ENCODE measurements at regions not wholly inside any gene's neighbourhood (a gene's known extent, or its start where the extent isn't known, plus 50 kb on each side); places are given as distances from the start of the nearest gene placed in this dataset.

DNA sequence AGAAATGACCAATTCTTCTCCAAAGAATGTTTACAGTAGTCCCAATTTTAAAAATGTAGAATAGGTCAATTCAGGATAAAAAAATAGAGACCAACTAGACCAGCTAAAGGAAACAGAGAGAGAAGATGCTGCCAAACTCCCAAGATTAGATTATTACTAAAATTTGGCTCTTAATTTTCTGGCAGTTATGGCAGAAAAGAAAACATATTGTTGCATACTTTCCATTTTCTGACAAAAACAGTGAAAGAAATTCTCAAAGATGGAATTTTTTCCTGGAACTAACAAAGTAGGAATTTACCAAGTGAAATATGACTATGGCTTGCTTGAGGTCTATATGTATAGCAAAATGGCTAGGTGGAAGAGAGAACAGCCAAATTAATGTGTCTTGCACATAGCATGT, 138.3 kb upstream of the STK17B start:
- H3K9me3 ChIP-seq (replicated peaks; ENCODE audit: control insufficient read depth, insufficient read depth, low read length): no peaks in the 10 kb centered on the region
- peaks cover 4% of the 10 kb centered on the region for H3K79me2 ChIP-seq (ENCODE audit: control insufficient read depth, insufficient read depth, low read length)
- no peak for FAIRE-seq
- intact Hi-C loops (cut with micrococcal nuclease): no loop called here
- no peak for DNase-seq (ENCODE audit: low read depth, low spot score)
- no TSS peak for BruUV-seq (replicated peaks)
- H3K9me1 ChIP-seq (replicated peaks; ENCODE audit: control insufficient read depth, extremely low read depth, insufficient read depth, low read length): no peaks in the 10 kb centered on the region
- no peak for TF ChIP-seq JUN (IDR thresholded peaks at IDR 0.05; ENCODE audit: borderline replicate concordance, insufficient read depth, insufficient read length, low read depth)
- TF ChIP-seq POLR2AphosphoS5 (IDR thresholded peaks at IDR 0.05; ENCODE audit: insufficient read depth, low read depth, low read length): no peak
- no peak for TF ChIP-seq EZH2 (IDR thresholded peaks at IDR 0.05; ENCODE audit: borderline replicate concordance, low read depth, low read length, severe bottlenecking)
- TF ChIP-seq, protein P1, sequence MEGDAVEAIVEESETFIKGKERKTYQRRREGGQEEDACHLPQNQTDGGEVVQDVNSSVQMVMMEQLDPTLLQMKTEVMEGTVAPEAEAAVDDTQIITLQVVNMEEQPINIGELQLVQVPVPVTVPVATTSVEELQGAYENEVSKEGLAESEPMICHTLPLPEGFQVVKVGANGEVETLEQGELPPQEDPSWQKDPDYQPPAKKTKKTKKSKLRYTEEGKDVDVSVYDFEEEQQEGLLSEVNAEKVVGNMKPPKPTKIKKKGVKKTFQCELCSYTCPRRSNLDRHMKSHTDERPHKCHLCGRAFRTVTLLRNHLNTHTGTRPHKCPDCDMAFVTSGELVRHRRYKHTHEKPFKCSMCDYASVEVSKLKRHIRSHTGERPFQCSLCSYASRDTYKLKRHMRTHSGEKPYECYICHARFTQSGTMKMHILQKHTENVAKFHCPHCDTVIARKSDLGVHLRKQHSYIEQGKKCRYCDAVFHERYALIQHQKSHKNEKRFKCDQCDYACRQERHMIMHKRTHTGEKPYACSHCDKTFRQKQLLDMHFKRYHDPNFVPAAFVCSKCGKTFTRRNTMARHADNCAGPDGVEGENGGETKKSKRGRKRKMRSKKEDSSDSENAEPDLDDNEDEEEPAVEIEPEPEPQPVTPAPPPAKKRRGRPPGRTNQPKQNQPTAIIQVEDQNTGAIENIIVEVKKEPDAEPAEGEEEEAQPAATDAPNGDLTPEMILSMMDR (IDR thresholded peaks at IDR 0.05; ENCODE audit: extremely low read depth in 1 of 2, insufficient read depth in 1 of 2, low read depth in 1 of 2, low read length in 2 of 2): no peak
- TF ChIP-seq, protein P2, sequence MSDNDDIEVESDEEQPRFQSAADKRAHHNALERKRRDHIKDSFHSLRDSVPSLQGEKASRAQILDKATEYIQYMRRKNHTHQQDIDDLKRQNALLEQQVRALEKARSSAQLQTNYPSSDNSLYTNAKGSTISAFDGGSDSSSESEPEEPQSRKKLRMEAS (IDR thresholded peaks at IDR 0.05; ENCODE audit: insufficient read depth, insufficient read length): no peak
- no peak for TF ChIP-seq MYC (IDR thresholded peaks at IDR 0.05; ENCODE audit: low read depth, low read length)
- no peak for TF ChIP-seq GATA2 (IDR thresholded peaks at IDR 0.05; ENCODE audit: insufficient read depth, insufficient read length, low read depth, low read length)
- no peak for TF ChIP-seq FOS (IDR thresholded peaks at IDR 0.05; ENCODE audit: borderline replicate concordance, insufficient read depth, low read length)
- TF ChIP-seq POLR2A (IDR thresholded peaks at IDR 0.05; ENCODE audit: low read depth, low read length): no peak
- peaks cover 14 to 42% of the 10 kb centered on the region in 2 experiments for H3K36me3 ChIP-seq (ENCODE audit: control insufficient read depth in 2 of 2, extremely low read depth in 1 of 2, insufficient read depth in 2 of 2, low read length in 2 of 2)
- no peak overlapping the region for H3K4me2 ChIP-seq (ENCODE audit: insufficient read depth, low read length)
- POLR2A ChIA-PET: no interaction called here
- H3K4me3 ChIP-seq (replicated peaks in 1 of 3; ENCODE audit: insufficient read depth in 1 of 3, low read depth in 1 of 3, low read length in 3 of 3): no peak overlapping the region
- H3K4me1 ChIP-seq (ENCODE audit: control insufficient read depth, extremely low read depth, insufficient read depth, low read length): no peaks in the 10 kb centered on the region
- CTCF ChIA-PET: no interaction called here
- no peak overlapping the region for H3K27ac ChIP-seq (ENCODE audit: insufficient read depth, low read depth, low read length)
- no peak overlapping the region for H2AFZ ChIP-seq (ENCODE audit: low read depth, low read length)
- H4K20me1 ChIP-seq (replicated peaks; ENCODE audit: control insufficient read depth, extremely low read depth, insufficient read depth, low read length): no peaks in the 10 kb centered on the region
- dilution Hi-C loops (cut with MboI; ENCODE audit: extremely low pct_ligation_motif_present, low sequenced_read_pairs): no loop called here
- no peak overlapping the region for H3K9ac ChIP-seq (replicated peaks; ENCODE audit: extremely low read depth, insufficient read depth, low read length)
- H3K27me3 ChIP-seq (ENCODE audit: control insufficient read depth in 2 of 2, insufficient read depth in 2 of 2, low read length in 2 of 2): no peaks in the 10 kb centered on the region

Data from endothelial cell of umbilical vein (primary cell).